ENCODE measurements at regions not wholly inside any gene's neighbourhood (a gene's known extent, or its start where the extent isn't known, plus 50 kb on each side); places are given as distances from the start of the nearest gene placed in this dataset.

- H4K20me1 ChIP-seq (ENCODE audit: control insufficient read depth, insufficient read depth, low read depth, low read length) = no peaks in the 10 kb centered on the region
- H3F3A ChIP-seq (ENCODE audit: control insufficient read depth, insufficient read depth) = no peaks in the 10 kb centered on the region
- no peaks in the 10 kb centered on the region for H3K27me3 ChIP-seq (ENCODE audit: control insufficient read depth, low read length)
- no peaks in the 10 kb centered on the region for H3K4me1 ChIP-seq (ENCODE audit: control insufficient read depth, low read length)
- TF ChIP-seq CTCF (IDR thresholded peaks at IDR 0.05; ENCODE audit: low read depth, low read length, poor library complexity, severe bottlenecking) (no peak), EZH2phosphoT487 (IDR thresholded peaks at IDR 0.05; ENCODE audit: borderline replicate concordance, low read length) (no peak)
- no peak overlapping the region for H3K4me3 ChIP-seq (ENCODE audit: low read length)
- H3K4me2 ChIP-seq (ENCODE audit: low read length) = no peak overlapping the region
- no peaks in the 10 kb centered on the region for H3K9me3 ChIP-seq (ENCODE audit: control insufficient read depth, insufficient read depth, low read length)
- H3K9me2 ChIP-seq (replicated peaks; ENCODE audit: control insufficient read depth, low read length) = no peaks in the 10 kb centered on the region
- no peaks in the 10 kb centered on the region for H3K79me2 ChIP-seq (ENCODE audit: control insufficient read depth, low read length)
- no peak overlapping the region for H3K27ac ChIP-seq (ENCODE audit: low read depth, low read length)
- H3K36me3 ChIP-seq (ENCODE audit: control insufficient read depth, low read length) = no peaks in the 10 kb centered on the region
Measured at GRCh38 chr12:41959271-41959670, 185.4 kb downstream of the GXYLT1 start.

DNA sequence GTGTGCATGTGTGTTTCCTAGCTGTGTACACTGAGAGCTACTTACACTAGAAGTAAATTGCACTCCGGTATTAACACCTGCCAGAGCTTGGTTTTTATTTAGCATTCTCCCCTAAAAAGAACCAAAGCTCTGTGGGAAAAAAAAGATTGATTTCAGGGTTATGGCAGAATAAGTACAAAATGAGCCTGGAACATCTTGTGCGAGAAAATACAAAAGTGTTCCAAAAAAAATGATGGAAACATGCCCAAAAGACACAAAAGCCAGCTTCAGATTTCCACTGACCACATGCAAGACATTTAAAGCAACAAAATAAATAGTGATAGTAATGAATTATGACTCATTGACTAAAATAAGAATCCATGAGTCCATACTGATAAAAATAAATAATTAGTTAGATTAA lies 188.3 kb downstream of the GXYLT1 start:
- H3K27me3 ChIP-seq (ENCODE audit: control insufficient read depth, low read length) = no peaks in the 10 kb centered on the region
- no peak overlapping the region for H3K4me2 ChIP-seq (ENCODE audit: low read length)
- no peaks in the 10 kb centered on the region for H3K36me3 ChIP-seq (ENCODE audit: control insufficient read depth, low read length)
- no peak overlapping the region for H3K27ac ChIP-seq (ENCODE audit: low read depth, low read length)
- H3K9me3 ChIP-seq (ENCODE audit: control insufficient read depth, insufficient read depth, low read length) = no peaks in the 10 kb centered on the region
- no peaks in the 10 kb centered on the region for H3K9me2 ChIP-seq (replicated peaks; ENCODE audit: control insufficient read depth, low read length)
- H3K4me1 ChIP-seq (ENCODE audit: control insufficient read depth, low read length) = no peaks in the 10 kb centered on the region
- H3K79me2 ChIP-seq (ENCODE audit: control insufficient read depth, low read length) = no peaks in the 10 kb centered on the region
- H3K4me3 ChIP-seq (ENCODE audit: low read length) = no peak overlapping the region
- no peaks in the 10 kb centered on the region for H4K20me1 ChIP-seq (ENCODE audit: control insufficient read depth, insufficient read depth, low read depth, low read length)
- H3F3A ChIP-seq (ENCODE audit: control insufficient read depth, insufficient read depth) = no peaks in the 10 kb centered on the region
- TF ChIP-seq CTCF (IDR thresholded peaks at IDR 0.05; ENCODE audit: low read depth, low read length, poor library complexity, severe bottlenecking) (no peak), EZH2phosphoT487 (IDR thresholded peaks at IDR 0.05; ENCODE audit: borderline replicate concordance, low read length) (no peak)

GRCh38 chr12:41950455-41950854 lies 194.2 kb downstream of the GXYLT1 start:
- Histone ChIP-seq H3K4me2 (ENCODE audit: low read length) (no peak overlapping the region), H3K27me3 (ENCODE audit: control insufficient read depth, low read length) (no peaks in the 10 kb centered on the region)
- TF ChIP-seq CTCF (IDR thresholded peaks at IDR 0.05; ENCODE audit: low read depth, low read length, poor library complexity, severe bottlenecking) (no peak), EZH2phosphoT487 (IDR thresholded peaks at IDR 0.05; ENCODE audit: borderline replicate concordance, low read length) (no peak)

DNA sequence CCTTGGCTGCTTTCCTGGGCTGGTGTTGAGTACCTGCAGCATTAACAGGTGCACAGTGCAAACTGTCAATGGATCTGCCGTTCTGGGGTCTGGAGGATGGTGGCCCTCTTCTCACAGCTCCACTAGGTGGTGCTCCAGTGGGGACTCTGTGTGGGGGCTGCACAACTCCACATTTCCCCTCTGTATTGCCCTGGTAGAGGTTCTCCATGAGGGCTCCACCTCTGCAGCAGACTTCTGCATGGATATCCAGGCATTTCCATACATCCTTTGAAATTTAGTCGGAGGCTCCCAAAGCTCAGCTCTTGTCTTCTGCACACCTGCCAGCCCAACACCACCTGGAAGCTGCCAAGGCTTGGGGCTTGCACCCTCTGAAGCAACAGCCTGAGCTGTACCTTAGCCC lies 198.6 kb downstream of the GXYLT1 start:
- Histone ChIP-seq H3K27ac (ENCODE audit: low read depth, low read length) (no peak overlapping the region), H4K20me1 (ENCODE audit: control insufficient read depth, insufficient read depth, low read depth, low read length) (no peaks in the 10 kb centered on the region), H3K36me3 (ENCODE audit: control insufficient read depth, low read length) (no peaks in the 10 kb centered on the region), H3K9me3 (ENCODE audit: control insufficient read depth, insufficient read depth, low read length) (no peaks in the 10 kb centered on the region; the same call in 1 of the 2 replicates), H3K27me3 (ENCODE audit: control insufficient read depth, low read length) (no peaks in the 10 kb centered on the region), H3K79me2 (ENCODE audit: control insufficient read depth, low read length) (no peaks in the 10 kb centered on the region), H3K4me3 (ENCODE audit: low read length) (no peak overlapping the region), H3F3A (ENCODE audit: control insufficient read depth, insufficient read depth) (no peaks in the 10 kb centered on the region), H3K9me2 (replicated peaks; ENCODE audit: control insufficient read depth, low read length) (no peaks in the 10 kb centered on the region), H3K4me1 (ENCODE audit: control insufficient read depth, low read length) (no peaks in the 10 kb centered on the region), H3K4me2 (ENCODE audit: low read length) (no peak overlapping the region)
- no peak for TF ChIP-seq EZH2phosphoT487 (IDR thresholded peaks at IDR 0.05; ENCODE audit: borderline replicate concordance, low read length)
- TF ChIP-seq CTCF (IDR thresholded peaks at IDR 0.05; ENCODE audit: low read depth, low read length, poor library complexity, severe bottlenecking) = no peak

More at GRCh38 chr12:41950455-41950854, 194.2 kb downstream of the GXYLT1 start:
- Histone ChIP-seq H3K27ac (ENCODE audit: low read depth, low read length) (no peak overlapping the region), H3K4me3 (ENCODE audit: low read length) (no peak overlapping the region), H3K9me2 (replicated peaks; ENCODE audit: control insufficient read depth, low read length) (no peaks in the 10 kb centered on the region), H3K36me3 (ENCODE audit: control insufficient read depth, low read length) (no peaks in the 10 kb centered on the region), H3K9me3 (ENCODE audit: control insufficient read depth, insufficient read depth, low read length) (no peaks in the 10 kb centered on the region), H3F3A (ENCODE audit: control insufficient read depth, insufficient read depth) (no peaks in the 10 kb centered on the region), H3K4me1 (ENCODE audit: control insufficient read depth, low read length) (no peaks in the 10 kb centered on the region), H4K20me1 (ENCODE audit: control insufficient read depth, insufficient read depth, low read depth, low read length) (no peaks in the 10 kb centered on the region), H3K79me2 (ENCODE audit: control insufficient read depth, low read length) (no peaks in the 10 kb centered on the region)

All from DOHH2 (cell line).